ENCODE measurements at regions not wholly inside any gene's neighbourhood (a gene's known extent, or its start where the extent isn't known, plus 50 kb on each side); places are given as distances from the start of the nearest gene placed in this dataset.

- ChIA-PET POLR2A (ENCODE audit: unreplicated experiment) (no interaction called here), CTCF (interaction anchor here (0.6 kb wide), 1 partner anchor 11 kb away, joined by 3 read pairs; no protein-coding TSS in a partner anchor)
- no peaks in the 10 kb centered on the region for H3K36me3 ChIP-seq (ENCODE audit: control insufficient read depth, insufficient read depth, low read length)
- H4K91ac ChIP-seq (ENCODE audit: insufficient read depth, low read depth, low read length) = no peak overlapping the region
- intact Hi-C loops (cut with micrococcal nuclease) (loop anchor here (10.0 kb wide), 1 partner anchor 164 kb away; no protein-coding TSS in a partner anchor), in situ Hi-C loops (cut with MboI; ENCODE audit: low sequenced_read_pairs) (no loop called here), dilution Hi-C loops (cut with HindIII; ENCODE audit: low sequenced_read_pairs, unreplicated experiment) (no loop called here)
- H3K27ac ChIP-seq (ENCODE audit: insufficient read depth, low read length) = no peak overlapping the region
- no peak overlapping the region for H2BK120ac ChIP-seq (ENCODE audit: low read depth, low read length)
- no peak overlapping the region for H3K18ac ChIP-seq (ENCODE audit: low read depth, low read length)
- no peaks in the 10 kb centered on the region for H4K20me1 ChIP-seq (ENCODE audit: insufficient read depth, low read length)
- no peak overlapping the region for H3K23ac ChIP-seq (ENCODE audit: low read depth, low read length)
- H3K4me2 ChIP-seq (ENCODE audit: low read depth, low read length) = no peak overlapping the region; the same call in 1 of the 2 replicates
- H4K5ac ChIP-seq (ENCODE audit: low read depth, low read length) = no peak overlapping the region
- H2BK15ac ChIP-seq (ENCODE audit: low read depth, low read length) = no peak overlapping the region
- no peak overlapping the region for H4K8ac ChIP-seq (ENCODE audit: low read depth in 2 of 2, low read length in 2 of 2)
- H3K4ac ChIP-seq (ENCODE audit: low read depth, low read length) = no peak overlapping the region
- H3K56ac ChIP-seq (ENCODE audit: extremely low read depth, insufficient read depth, low read length) = no peak overlapping the region
- H2AK5ac ChIP-seq (ENCODE audit: low read depth, low read length) = no peak overlapping the region
- no peak overlapping the region for H3K14ac ChIP-seq (replicated peaks; ENCODE audit: low read depth, low read length)
- no peaks in the 10 kb centered on the region for H3K27me3 ChIP-seq (ENCODE audit: control insufficient read depth, insufficient read depth, low read length)
- peak overlapping the region; percentile 26 for H2BK5ac ChIP-seq (ENCODE audit: low read depth, low read length, poor library complexity, severe bottlenecking)
- no peaks in the 10 kb centered on the region for H3K9me3 ChIP-seq (ENCODE audit: control insufficient read depth, insufficient read depth, low read length)
- ATAC-seq (ENCODE audit: low read depth) (no peak), DNase-seq (peak; percentile 60)
- H3K9me1 ChIP-seq (ENCODE audit: insufficient read depth, low read length) = no peaks in the 10 kb centered on the region; the same call in 1 of the 2 replicates
- no peak overlapping the region for H2AK9ac ChIP-seq (replicated peaks; ENCODE audit: low read depth, low read length, poor library complexity)
- no peaks in the 10 kb centered on the region for H3K79me1 ChIP-seq (ENCODE audit: low read depth in 1 of 2, low read length in 2 of 2)
- no peak overlapping the region for H2BK20ac ChIP-seq (ENCODE audit: low read depth, low read length)
- no peak overlapping the region for H2AFZ ChIP-seq (replicated peaks; ENCODE audit: low read length, poor library complexity)
- no TSS peak for BruUV-seq (replicated peaks)
- peak; percentile 50 for TF ChIP-seq MAFK (IDR thresholded peaks at IDR 0.05; ENCODE audit: low read depth, low read length)
- no peak for TF ChIP-seq SMC3 (IDR thresholded peaks at IDR 0.05; ENCODE audit: low read depth, low read length)
- no peak for TF ChIP-seq FOS (IDR thresholded peaks at IDR 0.05; ENCODE audit: low read depth, low read length)
- no peak for TF ChIP-seq RCOR1 (IDR thresholded peaks at IDR 0.05; ENCODE audit: insufficient replicate concordance, low read length)
- no peak for TF ChIP-seq USF2 (IDR thresholded peaks at IDR 0.05; ENCODE audit: low read depth, low read length)
- no peak for TF ChIP-seq MXI1 (IDR thresholded peaks at IDR 0.05; ENCODE audit: borderline replicate concordance, low read depth, low read length)
- no peak for TF ChIP-seq NFE2L2 (IDR thresholded peaks at IDR 0.05; ENCODE audit: low read depth, low read length)
- H3K9ac ChIP-seq (ENCODE audit: low read depth, low read length) = no peak overlapping the region
- no peak overlapping the region for H3K4me3 ChIP-seq (ENCODE audit: insufficient read depth, low read depth, low read length)
- peaks cover 6% of the 10 kb centered on the region for H3K4me1 ChIP-seq (ENCODE audit: control insufficient read depth, insufficient read depth, low read length)
Measured at GRCh38 chr1:222910699-222911098, 95.9 kb downstream of the DISP1 start.
